Gastrocnemius medialis (tissue), 4 donors: ENCODE measurements at regions not wholly inside any gene's neighbourhood (a gene's known extent, or its start where the extent isn't known, plus 50 kb on each side); places are given as distances from the start of the nearest gene placed in this dataset.

Source experiments
- CTCF ChIP-seq, 5 experiments: fragments of 450-650 bp in 3 of 5; fragments of 200-600 bp in 2 of 5; sonication (generic) in 2 of 5; IDR thresholded peaks in 4 of 5; conservative IDR thresholded peaks in 1 of 5; 1 replicate in 4 of 5; 2 replicates in 1 of 5; pipeline ENCODE4 v1.5.1; 2016 to 2019; ENCODE audit warnings: antibody characterized with exemption in 5 of 5, mild to moderate bottlenecking in 3 of 5, moderate library complexity in 3 of 5
- POLR2A ChIP-seq, 2 donors: fragments of 450-650 bp; IDR thresholded peaks; one replicate each; pipeline ENCODE4 v1.6.1; 2017; ENCODE audit warnings: antibody characterized with exemption in 2 of 2, mild to moderate bottlenecking in 2 of 2, moderate library complexity in 2 of 2

DNA sequence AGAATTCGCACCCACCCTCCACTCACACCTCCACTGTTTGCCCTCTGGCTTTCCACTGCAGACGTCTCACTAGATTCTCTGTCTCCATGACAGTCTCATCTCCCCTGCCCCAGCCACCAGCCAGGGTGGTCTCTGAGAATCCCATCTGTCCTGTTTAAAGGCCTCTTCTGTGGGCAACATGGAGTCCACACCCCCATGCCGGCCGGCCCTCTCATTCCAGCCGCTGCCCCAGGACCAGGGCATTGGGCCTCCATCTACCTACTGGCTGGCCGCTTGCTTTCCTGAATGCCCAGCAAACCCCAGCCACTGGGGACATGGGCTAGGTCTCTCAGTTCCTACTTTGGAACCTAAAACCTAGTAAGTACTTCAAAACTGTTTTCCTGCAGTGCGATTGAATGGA lies 65.6 kb upstream of the RUFY1 start:
- TF ChIP-seq CTCF (IDR thresholded peaks at IDR 0.05 in 4 of 5, conservative IDR thresholded peaks at IDR 0.05 in 1 of 5) (no peak), POLR2A (IDR thresholded peaks at IDR 0.05) (no peak)
